GM21515 (cell line): ENCODE measurements at regions not wholly inside any gene's neighbourhood (a gene's known extent, or its start where the extent isn't known, plus 50 kb on each side); places are given as distances from the start of the nearest gene placed in this dataset.
"Not testable (repeated sequence)": the region's sequence is repeated elsewhere in the genome, so short reads cannot be mapped to it uniquely, and the experiment has no call there.

Experiments
- ATAC-seq: cut with Tn5 transposase; IDR thresholded peaks from one replicate; pipeline ENCODE4 v1.9.1; 2021; ENCODE audit not compliant: unreplicated experiment

DNA sequence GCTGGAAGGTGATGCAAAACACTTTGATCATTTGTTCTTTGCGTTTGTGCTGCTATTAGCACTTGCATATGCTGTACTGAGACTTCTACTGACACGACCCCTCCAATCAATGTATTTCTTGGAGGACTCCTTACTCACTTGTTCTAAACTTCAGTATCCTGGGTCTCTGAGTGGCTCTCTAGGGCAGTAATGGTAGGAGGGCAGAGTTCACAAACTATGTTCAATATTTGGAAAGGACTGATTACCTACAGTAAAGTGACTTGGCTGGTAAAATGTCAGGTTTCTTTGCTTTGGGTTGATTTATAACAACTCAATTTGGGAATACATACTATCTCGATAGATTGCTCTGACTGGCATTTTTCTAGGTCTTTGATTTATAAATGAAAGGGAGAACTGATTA, 93.7 kb downstream of the TRIM43 start:
- no peak for ATAC-seq

- not testable (repeated sequence) for ATAC-seq
Measured at GRCh38 chr2:95686056-95686825, 94.4 kb downstream of the TRIM43 start.

DNA sequence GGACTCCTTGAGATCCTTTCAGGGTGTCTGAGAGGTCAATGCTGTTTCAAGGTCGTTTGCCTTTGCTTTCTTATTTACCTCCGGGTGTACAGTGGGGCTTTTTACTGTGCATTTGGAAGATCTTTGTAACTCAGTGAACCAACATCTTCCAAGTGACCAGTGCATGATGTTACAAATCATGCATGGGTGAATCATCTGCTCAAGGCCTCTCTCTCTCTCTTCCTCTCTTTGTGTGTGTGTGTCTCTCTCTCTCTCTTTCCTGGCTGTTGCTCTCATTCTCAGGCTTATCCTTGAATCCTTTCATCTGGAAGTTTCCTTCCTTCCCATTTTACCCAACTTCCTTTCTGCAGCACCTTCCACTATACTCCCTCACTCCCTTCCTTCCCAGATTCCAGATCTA, 96.1 kb downstream of the TRIM43 start:
- ATAC-seq = not testable (repeated sequence)

DNA sequence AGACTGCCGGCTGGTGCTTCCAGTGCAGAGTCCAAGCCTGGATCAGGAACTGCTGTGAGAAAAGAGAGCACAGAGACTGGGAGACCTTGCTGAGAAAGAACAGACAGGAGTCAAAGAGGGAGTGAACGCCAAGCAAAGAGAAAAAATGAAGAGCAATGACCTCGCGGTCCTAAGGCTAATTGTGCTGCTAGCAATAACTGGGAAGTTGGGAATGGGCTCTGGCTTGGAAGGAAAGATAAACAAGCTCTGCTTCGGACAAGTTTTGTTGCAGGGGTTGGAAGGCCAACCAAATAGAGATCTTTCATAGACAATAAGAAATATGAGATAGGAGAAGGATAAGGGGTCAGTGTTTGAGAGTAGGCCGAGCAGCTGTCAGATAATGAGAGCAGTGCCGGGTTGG, 99.4 kb downstream of the TRIM43 start:
- not testable (repeated sequence) for ATAC-seq

DNA sequence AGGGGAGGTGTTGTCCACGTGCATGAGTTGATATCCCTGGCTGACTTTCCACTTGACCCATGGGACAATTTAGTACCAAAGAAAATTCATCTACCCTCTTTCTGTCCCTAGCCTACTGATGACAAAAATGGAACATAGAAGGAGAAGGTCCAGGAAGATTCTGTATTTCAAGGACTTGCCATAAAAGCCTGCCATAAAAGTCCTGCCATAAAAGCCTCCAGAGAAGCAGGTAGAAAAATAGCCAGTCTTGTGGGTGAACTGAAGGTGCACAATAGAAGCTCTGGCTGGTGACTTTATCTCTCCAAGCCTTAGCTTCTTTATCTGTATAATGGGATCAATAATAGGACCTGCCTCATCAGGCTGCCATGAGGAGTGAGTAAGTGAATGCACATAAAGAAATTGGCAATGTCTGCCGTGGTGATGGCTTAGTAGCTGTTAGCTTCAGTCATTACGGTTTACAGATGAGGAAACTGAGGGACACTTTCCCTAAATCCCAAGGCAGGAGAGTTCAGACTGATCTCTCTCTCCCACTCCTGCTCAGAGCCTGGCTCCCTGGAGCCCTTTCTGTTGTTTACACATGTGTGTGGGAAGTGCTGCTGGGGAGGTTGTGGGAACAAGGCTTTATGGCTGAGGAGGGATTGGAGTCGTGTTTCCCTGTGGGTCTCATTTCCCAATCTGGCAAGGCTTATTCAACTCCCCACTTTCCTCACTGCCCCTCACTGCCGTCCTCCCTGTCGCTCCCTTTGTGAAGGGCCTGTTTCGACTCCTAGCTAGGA, 101.5 kb downstream of the TRIM43 start:
- not testable (repeated sequence) for ATAC-seq

- no peak for ATAC-seq
Measured at GRCh38 chr2:95695613-95696012, 103.8 kb downstream of the TRIM43 start.

DNA sequence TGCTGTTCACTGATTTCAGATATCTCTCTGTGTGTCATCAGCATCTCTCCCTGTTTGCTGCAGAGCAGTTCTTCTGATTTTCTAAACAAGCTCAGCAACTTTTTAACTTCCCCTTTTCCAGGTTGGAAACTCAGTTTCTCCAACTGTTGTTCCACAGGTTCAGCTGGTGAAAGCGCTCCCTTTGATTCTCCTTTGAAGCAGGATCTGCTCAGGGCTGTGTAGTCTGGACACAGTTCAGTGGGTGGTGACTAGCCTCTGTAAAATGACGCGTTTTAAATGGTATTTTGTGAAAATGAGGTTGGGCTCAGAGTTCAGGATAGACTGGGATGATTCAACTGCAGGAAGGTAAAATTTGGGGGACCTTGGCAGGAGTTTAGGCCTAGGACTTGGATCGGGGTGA, 106.3 kb downstream of the TRIM43 start:
- ATAC-seq = no peak

DNA sequence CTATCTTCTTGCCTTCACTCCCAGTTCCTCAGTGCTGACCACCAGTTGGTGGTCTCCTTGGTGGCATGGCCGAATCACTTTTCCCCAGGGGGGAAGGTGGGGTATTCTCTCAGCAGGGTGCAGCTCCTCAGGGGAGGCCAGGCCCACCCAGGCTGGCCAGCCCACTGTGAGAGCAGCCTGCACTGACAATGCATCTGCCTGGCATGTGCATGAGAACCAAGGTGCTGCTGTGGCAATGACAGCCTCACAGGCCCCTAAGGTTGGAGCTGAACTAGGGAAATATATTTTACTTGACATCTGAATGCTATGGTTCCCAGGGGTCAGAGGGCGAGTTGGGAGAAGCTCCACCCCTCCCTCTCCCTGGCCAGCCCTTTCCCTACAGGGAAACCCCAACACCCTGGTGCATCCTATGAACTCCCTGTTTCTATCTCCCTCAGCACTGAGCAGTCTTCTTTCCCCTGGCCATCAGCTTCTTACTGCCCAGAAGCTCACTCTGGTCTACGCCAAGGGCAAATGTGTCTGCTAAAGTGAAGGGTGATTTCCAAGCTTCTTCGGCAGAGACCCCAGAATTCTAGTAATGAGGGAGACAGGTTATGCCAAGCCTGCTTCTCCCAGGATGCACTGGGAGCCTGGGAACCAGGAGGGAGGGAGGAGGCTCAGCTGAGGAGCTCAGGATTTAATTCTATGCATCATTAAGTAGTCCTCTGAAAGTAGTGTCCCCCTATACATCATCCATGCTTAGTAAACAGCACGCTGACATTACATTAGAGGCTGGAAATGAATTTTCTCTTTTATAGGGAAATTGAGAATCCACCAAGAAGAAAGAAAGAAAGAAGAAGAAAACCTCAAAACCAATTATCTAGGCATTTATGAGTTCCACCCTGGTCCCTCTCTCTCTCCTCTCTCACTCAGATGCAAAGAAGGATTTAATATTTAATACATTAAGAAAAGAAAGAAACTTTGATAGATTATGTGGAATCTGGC, 107.7 kb downstream of the TRIM43 start:
- ATAC-seq = not testable (repeated sequence)

DNA sequence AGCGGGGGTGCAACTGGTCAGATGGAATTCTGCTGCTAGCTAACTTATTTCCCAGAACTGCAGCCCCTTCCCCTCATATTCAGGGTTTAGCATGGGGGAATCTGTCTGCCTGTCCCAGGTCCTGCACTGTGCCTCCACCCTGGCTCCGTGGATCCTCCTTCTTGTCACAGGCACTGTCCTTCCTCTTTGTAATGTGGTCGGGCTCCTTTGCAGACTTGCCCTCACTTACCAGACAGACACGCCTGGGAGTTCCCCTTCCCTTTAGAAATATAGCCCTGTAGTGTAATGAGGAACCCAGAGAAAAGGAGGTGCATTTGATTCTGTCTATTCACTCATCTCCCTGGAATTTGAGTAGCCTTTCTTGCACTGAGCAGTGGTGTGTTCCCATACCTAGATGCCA, 108.7 kb downstream of the TRIM43 start:
- ATAC-seq = no peak

GRCh38 chr2:95702471-95702870, 110.7 kb downstream of the TRIM43 start:
- ATAC-seq = no peak

- not testable (repeated sequence) for ATAC-seq
Measured at GRCh38 chr2:95707161-95707560, 115.4 kb downstream of the TRIM43 start.

GRCh38 chr2:95707837-95708236, 116.0 kb downstream of the TRIM43 start:
- ATAC-seq = no peak

GRCh38 chr2:95709831-95710230, 118.0 kb downstream of the TRIM43 start:
- no peak for ATAC-seq

DNA sequence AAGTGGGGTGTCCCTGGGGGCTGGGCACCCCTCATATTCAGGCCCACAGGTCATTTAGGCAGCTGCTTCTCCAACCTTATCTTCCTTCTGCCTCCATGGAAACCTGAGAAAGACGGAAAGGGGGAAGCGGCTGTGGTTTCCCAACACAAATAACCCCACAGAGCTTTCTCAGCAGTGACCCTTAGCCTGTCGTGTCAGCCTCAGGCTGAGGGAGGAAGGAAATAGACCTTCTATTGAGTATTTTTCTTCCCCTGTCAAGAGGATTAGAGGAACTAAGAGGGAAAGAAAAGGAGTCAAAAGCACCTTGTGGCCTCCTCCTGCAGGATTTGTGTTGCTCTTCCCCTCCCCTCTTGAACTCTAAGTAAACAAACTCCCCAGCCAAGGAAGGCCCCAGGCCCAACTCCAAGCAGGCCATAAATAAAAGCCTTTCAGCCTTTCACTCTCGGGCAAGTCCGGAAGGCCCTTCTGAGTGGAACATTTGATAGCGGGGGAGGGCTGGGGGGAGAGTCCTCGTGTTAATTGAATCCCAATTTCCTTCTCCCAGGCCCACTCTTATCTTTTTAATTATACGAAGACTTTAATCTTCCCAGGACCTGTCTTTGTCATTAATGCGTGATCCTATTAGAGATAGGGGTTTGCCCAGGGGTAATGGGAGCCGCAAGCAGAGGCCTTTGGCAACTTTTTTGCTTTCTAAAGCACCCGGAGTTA, 121.8 kb downstream of the TRIM43 start:
- not testable (repeated sequence) for ATAC-seq

DNA sequence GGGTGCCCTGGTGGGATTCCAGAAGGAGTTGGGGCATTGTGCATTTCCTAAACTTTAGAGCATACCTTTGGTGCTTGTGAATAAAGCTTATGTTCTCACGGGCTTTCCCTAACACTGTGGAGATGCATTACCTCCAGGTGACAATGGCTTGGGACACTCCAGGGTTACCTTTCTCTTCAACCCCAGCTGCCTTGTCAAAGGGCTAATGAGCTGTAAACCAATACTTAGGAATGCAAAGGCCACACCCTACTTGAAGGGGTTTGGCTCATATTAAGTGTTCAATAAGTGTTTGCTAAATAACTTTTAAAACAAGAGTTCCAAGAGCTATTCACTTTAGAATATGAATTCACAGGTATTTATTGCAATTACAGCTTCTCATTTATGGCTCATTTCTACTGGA, 122.6 kb downstream of the TRIM43 start:
- ATAC-seq = not testable (repeated sequence)

DNA sequence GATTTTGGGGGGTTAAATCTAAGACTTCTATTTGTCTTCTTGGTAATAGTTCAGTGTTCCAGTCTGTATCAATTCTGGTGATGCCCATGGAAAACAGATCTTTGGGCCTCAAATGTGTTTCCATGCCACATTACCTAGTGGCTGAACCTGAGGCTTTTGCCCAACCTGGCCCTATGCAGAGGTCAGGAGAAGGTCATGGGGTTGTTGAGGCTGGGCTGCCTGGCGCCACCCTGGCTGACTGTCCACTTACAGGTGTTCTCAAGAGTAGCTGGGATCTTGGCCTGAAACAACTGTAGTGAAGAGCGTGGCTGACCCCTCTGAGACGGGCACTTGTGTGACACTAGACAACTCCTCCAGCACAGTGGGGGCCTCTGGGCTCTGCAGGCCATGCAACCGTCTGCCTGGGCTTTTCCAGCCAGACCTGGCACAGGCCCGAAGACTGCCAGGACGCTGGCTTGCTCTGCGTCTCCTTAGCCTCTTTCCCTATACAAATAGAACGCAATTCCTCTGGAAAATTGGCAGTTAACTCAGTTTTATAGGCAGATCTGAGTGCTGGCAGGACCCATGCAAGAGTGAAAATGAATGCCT, 127.8 kb downstream of the TRIM43 start:
- ATAC-seq = no peak

DNA sequence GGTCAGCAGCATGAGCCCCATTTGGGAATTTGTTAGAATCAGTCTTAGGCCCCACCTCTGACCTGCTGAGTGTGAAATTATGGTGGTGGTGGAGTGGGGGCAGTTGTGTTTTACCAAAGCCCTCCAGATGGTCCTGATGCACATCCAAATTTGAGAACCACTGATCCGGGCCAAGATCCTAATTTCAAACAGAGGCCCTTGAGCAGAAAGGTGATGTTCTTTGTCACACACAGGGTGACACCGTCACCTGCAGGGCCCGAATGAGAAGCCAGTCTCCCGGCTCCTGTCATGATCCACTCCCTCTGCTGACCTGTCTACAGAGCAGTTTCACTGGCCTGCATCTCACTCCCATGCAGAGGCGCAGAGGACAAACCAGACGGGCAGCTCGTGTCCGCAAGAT, 129.9 kb downstream of the TRIM43 start:
- no peak for ATAC-seq

GRCh38 chr2:95722131-95722697, 130.4 kb downstream of the TRIM43 start:
- ATAC-seq = no peak

DNA sequence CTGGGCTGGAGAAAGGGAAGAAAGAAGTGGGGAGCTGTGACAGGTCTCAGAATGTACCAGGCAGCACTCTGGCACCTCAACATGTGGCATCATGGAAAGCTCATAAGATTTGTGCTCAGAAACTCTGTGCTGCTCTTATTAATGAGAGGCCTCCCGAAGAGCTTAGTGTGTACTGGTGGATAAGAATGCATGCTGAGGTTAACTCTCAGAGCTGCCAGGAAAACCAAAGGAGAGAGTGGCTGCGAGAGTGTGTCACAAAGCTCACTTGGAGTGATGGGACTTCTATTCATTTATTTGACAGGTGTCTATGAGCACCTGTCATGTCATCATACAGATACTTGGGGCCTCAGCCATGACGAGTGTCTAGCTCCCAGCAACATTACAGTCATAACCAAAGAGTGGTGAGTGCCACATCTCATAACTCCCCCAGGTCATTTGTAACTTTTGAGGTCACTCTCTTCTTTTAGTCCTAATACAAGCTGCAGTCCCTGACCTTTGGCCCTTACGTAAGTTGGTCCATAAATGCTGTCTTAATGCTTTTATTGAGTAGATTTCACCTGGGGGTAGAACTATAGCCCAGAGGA, 131.9 kb downstream of the TRIM43 start:
- not testable (repeated sequence) for ATAC-seq
